ENCODE measurements at regions not wholly inside any gene's neighbourhood (a gene's known extent, or its start where the extent isn't known, plus 50 kb on each side); places are given as distances from the start of the nearest gene placed in this dataset.

DNA sequence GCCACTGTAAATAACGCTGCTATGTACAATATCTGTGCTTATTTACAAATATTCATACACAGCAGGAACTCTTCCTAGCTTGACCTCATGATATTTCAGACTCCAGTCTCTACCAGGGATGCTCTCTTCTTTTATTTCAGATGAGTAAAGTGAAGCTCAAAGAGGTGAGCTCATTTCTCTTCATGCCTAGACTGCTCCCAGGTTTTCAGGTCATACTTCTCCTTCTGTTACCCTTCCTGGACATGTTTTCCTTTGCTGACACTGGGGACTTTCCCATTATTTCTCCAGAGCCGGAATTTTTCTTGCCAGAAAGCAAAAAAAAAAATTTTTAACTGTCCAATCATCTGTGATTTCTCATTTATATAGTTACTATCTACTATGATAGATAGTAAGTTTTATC lies 147.2 kb upstream of the DST start:
- no peak for DNase-seq
- no peak overlapping the region for H3K9ac ChIP-seq (ENCODE audit: insufficient read depth, low read length, poor library complexity, severe bottlenecking)
- H3K4me1 ChIP-seq (ENCODE audit: control insufficient read depth in 1 of 2, insufficient read depth in 2 of 2, low read length in 2 of 2), result no peaks in the 10 kb centered on the region
- no peak overlapping the region for H3K4me3 ChIP-seq (replicated peaks in 1 of 3; ENCODE audit: low read depth in 2 of 3, low read length in 3 of 3)
- no peaks in the 10 kb centered on the region for H3K27me3 ChIP-seq (ENCODE audit: control insufficient read depth in 2 of 2, insufficient read depth in 2 of 2, low read length in 2 of 2)
- no peak overlapping the region for H3K4me2 ChIP-seq (replicated peaks; ENCODE audit: extremely low read depth, low read length, poor library complexity, severe bottlenecking)
- H3K4me1 Mint-ChIP-seq, result peaks cover 4% of the 10 kb centered on the region
- H3K36me3 ChIP-seq (replicated peaks in 1 of 2; ENCODE audit: control insufficient read depth in 1 of 2, insufficient read depth in 2 of 2, low read length in 2 of 2), result no peaks in the 10 kb centered on the region
- H3K9me3 Mint-ChIP-seq, result peaks cover 4 to 13% (median 7%) of the 10 kb centered on the region in 7 donors
- no peak overlapping the region for H3K27ac ChIP-seq (ENCODE audit: low read depth in 1 of 2, low read length in 2 of 2)
- TF ChIP-seq, protein P1, sequence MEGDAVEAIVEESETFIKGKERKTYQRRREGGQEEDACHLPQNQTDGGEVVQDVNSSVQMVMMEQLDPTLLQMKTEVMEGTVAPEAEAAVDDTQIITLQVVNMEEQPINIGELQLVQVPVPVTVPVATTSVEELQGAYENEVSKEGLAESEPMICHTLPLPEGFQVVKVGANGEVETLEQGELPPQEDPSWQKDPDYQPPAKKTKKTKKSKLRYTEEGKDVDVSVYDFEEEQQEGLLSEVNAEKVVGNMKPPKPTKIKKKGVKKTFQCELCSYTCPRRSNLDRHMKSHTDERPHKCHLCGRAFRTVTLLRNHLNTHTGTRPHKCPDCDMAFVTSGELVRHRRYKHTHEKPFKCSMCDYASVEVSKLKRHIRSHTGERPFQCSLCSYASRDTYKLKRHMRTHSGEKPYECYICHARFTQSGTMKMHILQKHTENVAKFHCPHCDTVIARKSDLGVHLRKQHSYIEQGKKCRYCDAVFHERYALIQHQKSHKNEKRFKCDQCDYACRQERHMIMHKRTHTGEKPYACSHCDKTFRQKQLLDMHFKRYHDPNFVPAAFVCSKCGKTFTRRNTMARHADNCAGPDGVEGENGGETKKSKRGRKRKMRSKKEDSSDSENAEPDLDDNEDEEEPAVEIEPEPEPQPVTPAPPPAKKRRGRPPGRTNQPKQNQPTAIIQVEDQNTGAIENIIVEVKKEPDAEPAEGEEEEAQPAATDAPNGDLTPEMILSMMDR (IDR thresholded peaks at IDR 0.05), result no peak
- no peaks in the 10 kb centered on the region for H4K20me1 ChIP-seq (ENCODE audit: insufficient read depth, low read length)
- WGBS (ENCODE audit: insufficient coverage), result no CpG with 5 or more reads among the region's 2 CpGs
- peaks cover 0 to 4% of the 10 kb centered on the region in 2 donors for H3K36me3 Mint-ChIP-seq
- peaks cover 0 to 7% of the 10 kb centered on the region in 2 donors for H3K9me3 ChIP-seq (replicated peaks in 1 of 2; ENCODE audit: control insufficient read depth in 1 of 2, insufficient read depth in 1 of 2, low read length in 2 of 2)
- H3K79me2 ChIP-seq (ENCODE audit: insufficient read depth, low read length), result no peaks in the 10 kb centered on the region
- no peak overlapping the region for H2AFZ ChIP-seq (ENCODE audit: insufficient read depth, low read depth, low read length, poor library complexity, severe bottlenecking)
- H3K27me3 Mint-ChIP-seq (ENCODE audit: low read depth in 3 of 3), result peaks cover 0 to 2% (median 1%) of the 10 kb centered on the region in 3 donors
- no peak overlapping the region for H3K27ac Mint-ChIP-seq
- H3K4me3 Mint-ChIP-seq, result no peak overlapping the region
- intact Hi-C loops (cut with micrococcal nuclease), result no loop called here

DNA sequence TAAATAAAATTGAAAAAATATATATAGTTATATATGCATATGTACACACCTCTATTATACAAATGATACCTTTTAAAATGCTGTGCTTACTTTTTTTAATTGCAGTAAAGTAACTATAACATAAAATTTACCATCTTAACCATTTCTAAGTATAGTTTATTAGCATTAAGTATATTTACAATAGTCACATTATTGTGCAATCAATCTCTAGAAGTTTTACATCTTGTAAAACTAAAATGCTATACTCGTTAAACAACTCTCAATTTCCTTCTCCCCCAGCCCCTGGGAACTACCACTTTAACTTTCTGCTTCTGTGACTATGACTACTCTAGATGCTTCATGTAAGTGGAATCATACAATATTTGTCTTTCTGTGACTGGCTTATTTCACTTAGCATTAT lies 146.7 kb upstream of the DST start:
- Histone ChIP-seq H3K36me3 (replicated peaks in 1 of 2; ENCODE audit: control insufficient read depth in 1 of 2, insufficient read depth in 2 of 2, low read length in 2 of 2) (no peaks in the 10 kb centered on the region), H3K9ac (ENCODE audit: insufficient read depth, low read length, poor library complexity, severe bottlenecking) (no peak overlapping the region), H4K20me1 (ENCODE audit: insufficient read depth, low read length) (no peaks in the 10 kb centered on the region), H3K79me2 (ENCODE audit: insufficient read depth, low read length) (no peaks in the 10 kb centered on the region), H3K4me3 (replicated peaks in 1 of 3; ENCODE audit: low read depth in 2 of 3, low read length in 3 of 3) (no peak overlapping the region), H3K9me3 (replicated peaks in 1 of 2; ENCODE audit: control insufficient read depth in 1 of 2, insufficient read depth in 1 of 2, low read length in 2 of 2) (peaks cover 0 to 7% of the 10 kb centered on the region in 2 donors), H3K27me3 (ENCODE audit: control insufficient read depth in 2 of 2, insufficient read depth in 2 of 2, low read length in 2 of 2) (no peaks in the 10 kb centered on the region), H3K4me1 (ENCODE audit: control insufficient read depth in 1 of 2, insufficient read depth in 2 of 2, low read length in 2 of 2) (no peaks in the 10 kb centered on the region), H2AFZ (ENCODE audit: insufficient read depth, low read depth, low read length, poor library complexity, severe bottlenecking) (no peak overlapping the region), H3K4me2 (replicated peaks; ENCODE audit: extremely low read depth, low read length, poor library complexity, severe bottlenecking) (no peak overlapping the region), H3K27ac (ENCODE audit: low read depth in 1 of 2, low read length in 2 of 2) (no peak overlapping the region)
- Mint-ChIP-seq H3K36me3 (peaks cover 0 to 4% of the 10 kb centered on the region in 2 donors), H3K9me3 (peaks cover 6 to 17% (median 10%) of the 10 kb centered on the region in 7 donors), H3K4me3 (no peak overlapping the region), H3K27me3 (ENCODE audit: low read depth in 3 of 3) (peaks cover 0 to 2% (median 1%) of the 10 kb centered on the region in 3 donors), H3K27ac (no peak overlapping the region), H3K4me1 (peaks cover 4% of the 10 kb centered on the region)
- no CpG with 5 or more reads among the region's 1 CpG for WGBS (ENCODE audit: insufficient coverage)
- DNase-seq, result no peak
- intact Hi-C loops (cut with micrococcal nuclease), result no loop called here
- TF ChIP-seq, protein P1 (IDR thresholded peaks at IDR 0.05), result no peak
